Islet of Langerhans (tissue), 1 donor: ENCODE measurements at regions not wholly inside any gene's neighbourhood (a gene's known extent, or its start where the extent isn't known, plus 50 kb on each side); places are given as distances from the start of the nearest gene placed in this dataset.
"Not testable (repeated sequence)": the region's sequence is repeated elsewhere in the genome, so short reads cannot be mapped to it uniquely, and the experiment has no call there.

ENCODE experiments used
- FAIRE-seq: peaks from one replicate; lab custom pipeline; 2011; peaks lifted over from hg19 to GRCh38; lab: Jason Lieb, UNC

DNA sequence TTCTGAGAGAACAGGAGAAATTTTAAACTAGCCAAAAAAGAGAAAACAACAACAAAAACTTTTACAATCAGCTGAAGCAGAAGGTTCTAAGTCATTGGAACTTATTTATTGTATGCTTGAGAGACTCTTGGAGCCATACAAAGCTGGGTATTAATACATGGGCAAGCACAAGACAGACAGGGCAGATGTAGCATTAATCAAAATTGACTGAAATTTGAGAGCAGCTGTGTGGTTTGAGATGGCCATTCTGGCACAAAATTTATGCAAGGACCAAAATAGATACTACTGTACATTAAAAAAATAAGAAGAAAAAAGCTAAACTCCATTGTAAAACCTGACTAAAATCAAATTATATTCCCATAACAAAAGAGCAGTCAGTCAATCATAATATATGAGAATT lies 892.5 kb downstream of the PLA2G4A start:
- no peak for FAIRE-seq

DNA sequence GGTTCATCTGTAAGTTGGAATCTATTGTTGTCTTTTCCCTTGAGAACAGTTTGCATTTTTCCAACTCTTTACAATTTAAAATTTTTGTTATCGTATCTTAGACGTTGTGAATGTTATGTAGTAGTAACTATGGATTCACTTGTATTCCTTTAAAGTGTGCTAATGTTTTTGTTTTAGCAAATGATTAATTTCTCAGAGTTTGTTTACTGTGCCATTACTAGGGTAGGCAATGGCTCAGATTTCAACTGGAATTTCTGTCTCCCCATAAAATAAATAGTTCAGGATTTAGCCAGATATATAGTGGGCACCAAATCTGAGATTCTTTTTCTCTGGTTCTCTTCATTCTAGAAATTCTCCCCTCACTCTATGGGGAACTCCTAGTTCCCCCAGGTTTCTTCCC lies 896.5 kb downstream of the PLA2G4A start:
- FAIRE-seq: no peak

DNA sequence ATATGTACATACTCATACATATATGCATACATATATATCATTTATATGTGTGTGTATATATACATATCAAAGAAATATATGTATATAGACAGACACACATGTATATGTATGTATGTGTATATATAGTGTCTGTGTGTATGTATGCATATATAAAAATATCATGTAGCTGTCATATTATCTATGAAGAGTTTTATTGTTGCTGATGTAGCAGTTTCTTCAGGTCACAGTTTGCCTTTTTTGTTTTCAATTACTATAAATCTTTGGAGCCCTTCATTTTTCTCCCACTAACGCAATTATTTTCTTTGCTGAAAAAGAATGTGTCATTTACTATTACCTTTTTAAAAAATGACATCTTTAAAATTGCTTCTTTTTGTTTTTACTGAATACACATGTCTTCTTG lies 904.5 kb downstream of the PLA2G4A start:
- FAIRE-seq: no peak

DNA sequence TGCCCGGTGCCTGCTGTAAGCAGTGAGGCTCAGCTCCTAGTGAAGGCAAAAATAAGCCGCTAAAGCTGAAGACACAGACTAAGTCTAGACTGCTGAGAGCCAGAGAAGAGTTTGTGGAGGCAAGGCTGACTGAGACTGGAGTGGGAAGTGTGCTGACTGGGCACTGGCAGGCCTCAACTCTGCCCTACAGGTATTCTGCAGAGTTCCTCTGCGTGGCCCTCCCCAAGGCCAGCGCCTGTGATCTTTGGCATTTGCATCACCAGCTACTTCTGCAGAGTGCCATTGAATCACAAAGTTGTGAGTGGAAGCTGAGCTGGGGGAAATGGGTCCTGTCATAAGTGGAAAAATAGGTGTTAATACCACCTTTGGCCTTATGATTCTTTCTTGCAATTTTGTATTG lies 905.7 kb downstream of the PLA2G4A start:
- no peak for FAIRE-seq

DNA sequence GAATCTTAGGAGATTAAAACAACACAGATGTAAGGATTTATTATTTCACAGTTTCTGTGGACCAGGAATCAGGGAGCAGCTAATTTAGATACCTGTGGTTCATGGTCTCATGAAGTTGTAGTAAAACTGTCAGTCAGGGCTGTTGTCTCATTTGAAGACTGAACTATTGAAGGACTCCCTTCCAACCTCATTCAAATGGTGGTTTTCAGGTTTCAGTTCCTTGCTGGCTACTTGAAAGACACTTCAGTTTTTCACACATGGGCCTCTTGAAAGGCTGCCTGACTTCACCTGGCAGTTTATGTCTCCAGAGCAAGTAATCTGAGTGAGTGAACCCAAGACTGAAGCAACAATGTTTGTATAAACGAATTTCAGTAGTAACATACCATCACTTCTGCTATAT lies 915.9 kb downstream of the PLA2G4A start:
- FAIRE-seq: no peak

DNA sequence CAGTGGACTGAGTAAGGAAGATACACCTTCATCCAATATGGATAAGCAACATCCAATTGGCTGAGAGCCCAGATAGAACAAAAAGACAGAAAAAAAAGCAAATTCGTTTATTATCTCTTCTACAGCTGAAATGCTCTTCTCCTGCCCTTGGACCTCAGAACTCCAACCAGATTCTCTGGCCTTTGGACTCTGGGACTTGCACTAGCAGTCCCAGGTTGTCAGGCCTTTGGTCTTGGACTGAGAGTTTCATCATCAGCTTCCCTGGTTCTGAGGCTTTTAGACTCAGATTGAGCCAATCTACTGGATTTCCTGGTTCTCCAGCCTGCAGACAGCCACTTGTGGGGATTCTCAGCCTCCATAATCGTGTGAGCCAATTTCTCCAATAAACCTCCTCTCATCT lies 926.8 kb downstream of the PLA2G4A start:
- FAIRE-seq: no peak

DNA sequence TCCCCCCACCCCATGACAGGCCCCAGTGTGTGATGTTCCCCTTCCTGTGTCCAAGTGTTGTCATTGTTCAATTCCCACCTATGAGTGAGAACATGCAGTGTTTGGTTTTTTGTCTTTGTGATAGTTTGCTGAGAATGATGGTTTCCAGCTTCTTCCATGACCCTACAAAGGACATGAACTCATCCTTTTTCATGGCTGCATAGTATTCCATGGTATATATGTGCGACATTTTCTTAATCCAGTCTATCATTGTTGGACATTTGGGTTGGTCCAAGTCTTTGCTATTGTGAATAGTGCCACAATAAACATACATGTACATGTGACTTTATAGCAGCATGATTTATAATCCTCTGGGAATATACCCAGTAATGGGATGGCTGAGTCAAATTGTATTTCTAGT lies 927.9 kb downstream of the PLA2G4A start:
- not testable (repeated sequence) for FAIRE-seq

DNA sequence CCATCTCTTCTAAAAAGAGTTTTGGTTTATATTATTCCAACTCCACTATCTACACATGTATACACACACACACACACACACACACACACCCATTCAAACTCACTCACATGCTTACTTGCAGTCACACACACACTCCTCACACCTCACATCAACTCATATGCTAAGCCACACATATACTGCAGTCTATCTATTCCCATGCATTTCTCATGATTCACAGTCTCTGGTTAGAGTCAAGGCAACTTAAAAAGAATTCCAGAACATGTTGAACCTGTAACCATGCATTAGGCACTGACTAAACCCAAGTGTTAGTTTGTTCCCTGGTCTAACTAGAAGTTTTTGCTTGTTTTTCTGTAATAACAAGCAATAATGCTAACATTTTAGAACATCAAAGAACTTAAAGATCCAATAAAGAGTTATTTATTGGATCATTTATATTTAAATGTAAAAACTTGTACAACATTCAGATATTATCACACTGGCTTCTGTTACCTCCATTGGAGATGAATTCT lies 931.1 kb downstream of the PLA2G4A start:
- no peak for FAIRE-seq

DNA sequence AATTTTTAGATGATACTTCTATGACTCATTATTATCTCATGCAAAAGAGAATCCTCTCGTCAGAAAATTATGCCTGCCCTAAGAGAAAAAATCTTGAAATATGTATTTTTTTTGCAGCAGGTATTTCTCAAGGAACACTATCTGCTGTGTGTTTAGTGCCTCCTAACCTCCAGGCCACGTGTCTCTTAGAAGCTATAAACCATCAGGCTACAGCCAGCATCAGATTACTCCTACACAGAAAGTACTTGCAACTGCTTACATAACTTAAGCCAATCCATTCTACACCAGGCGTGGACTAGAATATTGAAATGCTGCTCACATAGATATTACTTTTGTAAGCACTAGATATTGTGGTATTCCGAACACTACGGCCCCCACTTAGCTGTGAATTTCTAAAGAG lies 933.4 kb downstream of the PLA2G4A start:
- FAIRE-seq: no peak

DNA sequence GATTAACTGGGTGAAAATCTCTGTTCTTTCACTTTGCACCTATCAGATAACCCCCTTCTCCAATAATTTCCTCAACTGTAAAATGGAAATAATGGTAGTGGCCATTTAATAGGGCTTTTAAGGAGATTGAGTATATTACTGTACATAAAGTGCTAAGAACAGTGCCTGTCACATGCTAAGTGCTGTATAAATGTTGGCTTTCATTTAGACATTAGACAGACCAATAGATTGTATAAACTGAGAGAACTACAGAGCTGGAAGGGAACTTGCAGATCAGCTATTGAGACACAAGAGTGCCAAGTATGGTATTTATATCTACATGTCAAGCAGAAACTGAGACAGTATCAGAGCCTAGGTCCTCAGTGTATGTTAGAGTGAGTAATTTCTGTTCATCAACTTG lies 934.7 kb downstream of the PLA2G4A start:
- FAIRE-seq: no peak

DNA sequence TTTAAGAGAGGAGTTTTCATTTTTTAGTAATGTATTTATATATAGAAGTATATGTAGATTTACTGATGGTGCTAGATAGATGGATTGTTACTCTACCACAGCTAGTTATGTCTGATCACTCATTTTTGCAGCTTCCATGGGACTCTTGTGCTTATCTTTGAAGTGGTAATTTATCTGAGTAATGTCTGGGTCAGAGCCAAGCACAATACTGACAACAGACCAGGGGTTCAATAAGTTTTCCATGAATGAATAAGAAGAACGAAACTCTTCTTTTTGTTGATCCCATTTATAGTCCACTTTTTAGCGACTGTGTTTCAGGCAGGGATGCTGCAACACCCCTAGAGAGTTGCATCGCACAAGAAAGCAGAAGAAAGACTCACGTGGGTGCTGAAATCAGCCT lies 935.2 kb downstream of the PLA2G4A start:
- FAIRE-seq: no peak

DNA sequence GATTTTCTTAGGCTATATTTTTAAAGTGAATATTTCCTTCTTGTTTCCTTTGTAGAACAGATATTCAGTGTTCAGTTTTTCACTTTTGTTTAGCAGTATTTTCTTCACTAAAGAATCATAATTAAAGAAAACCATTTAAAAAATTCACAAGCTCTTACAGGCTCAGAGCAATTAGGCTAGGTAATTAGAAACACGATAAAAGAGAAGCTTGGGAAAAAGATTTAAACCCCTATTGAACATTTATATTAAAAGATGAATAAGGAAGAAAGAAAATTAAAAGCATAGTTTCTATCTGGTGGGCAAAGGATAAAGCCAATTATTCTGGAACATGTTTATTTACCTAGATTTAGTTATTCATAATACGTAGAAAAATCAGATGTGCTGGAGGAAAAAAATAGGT lies 942.6 kb downstream of the PLA2G4A start:
- FAIRE-seq: no peak

DNA sequence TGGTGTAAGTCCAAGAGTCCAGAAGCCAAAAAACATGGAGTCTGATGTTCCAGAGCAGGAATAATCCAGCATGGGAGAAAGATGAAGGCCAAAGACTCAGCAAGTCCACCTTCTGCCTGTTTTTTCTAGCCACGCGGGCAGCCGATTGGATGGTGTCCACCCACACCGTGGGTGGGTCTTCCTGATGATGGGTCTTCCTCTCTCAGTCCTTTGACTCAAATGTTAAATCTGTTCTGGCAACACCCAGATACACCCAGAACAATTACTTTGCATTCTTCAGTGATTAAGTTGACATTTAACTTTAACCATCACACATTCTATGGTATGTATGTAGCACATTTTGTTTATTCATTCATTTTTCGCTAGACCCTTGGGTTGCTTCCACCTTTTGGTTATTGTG lies 944.4 kb downstream of the PLA2G4A start:
- no peak for FAIRE-seq

DNA sequence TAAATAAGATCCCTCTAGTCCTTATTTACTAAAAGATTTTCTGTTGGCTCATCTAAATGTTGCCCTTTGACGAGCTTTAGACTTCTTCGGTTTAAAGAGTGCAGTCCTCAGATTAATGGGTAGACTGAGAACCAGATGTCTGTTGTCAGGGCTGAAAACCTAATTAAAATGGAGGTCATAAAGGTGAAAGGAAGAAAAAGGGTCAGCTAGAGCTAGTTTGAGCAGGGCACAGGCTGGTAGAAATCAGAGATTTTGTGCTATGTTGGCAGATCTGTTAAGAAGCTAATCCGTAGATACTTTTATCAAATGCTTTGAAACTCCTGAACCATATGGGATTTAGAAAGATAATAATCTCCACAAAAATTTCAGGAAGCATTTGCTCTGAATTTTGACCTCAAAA lies 959.0 kb downstream of the PLA2G4A start:
- FAIRE-seq: no peak

DNA sequence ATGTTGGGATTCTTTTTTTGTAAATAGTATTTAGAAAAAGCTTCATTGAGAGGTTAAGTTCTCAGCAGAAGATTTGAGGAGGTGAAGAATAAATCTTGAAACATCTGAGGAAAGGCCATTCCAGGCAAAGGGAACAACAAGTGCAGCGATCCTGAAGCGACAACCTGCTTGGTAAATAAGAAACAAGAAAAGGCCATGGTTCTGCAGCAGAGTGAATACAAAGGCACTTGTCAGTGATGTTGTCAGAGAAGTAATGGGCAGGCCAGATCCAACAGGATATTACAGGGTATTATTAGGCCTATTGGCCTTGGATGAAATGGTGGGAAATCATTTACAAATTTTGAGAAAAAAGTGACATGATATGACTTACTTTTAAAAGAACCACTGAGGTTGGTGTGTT lies 960.0 kb downstream of the PLA2G4A start:
- FAIRE-seq: no peak

DNA sequence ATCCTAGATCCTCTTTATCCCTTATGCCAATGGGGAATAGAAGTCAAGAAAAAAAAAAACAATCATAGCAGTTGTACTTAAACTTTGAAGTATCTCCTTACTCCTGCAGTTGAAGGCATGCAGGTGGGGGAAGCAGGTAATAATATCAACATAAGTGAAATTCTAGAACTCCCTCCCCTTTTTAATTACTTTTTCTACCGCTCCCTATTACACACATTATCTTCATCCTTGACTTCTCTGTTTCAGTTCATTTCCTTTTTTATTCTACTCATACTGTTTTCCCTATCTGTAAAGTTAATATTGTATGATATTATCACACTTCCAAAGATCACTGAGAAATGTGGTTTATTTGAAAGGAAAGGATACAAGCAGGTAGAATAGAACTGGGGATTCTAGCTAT lies 962.0 kb downstream of the PLA2G4A start:
- FAIRE-seq: no peak

DNA sequence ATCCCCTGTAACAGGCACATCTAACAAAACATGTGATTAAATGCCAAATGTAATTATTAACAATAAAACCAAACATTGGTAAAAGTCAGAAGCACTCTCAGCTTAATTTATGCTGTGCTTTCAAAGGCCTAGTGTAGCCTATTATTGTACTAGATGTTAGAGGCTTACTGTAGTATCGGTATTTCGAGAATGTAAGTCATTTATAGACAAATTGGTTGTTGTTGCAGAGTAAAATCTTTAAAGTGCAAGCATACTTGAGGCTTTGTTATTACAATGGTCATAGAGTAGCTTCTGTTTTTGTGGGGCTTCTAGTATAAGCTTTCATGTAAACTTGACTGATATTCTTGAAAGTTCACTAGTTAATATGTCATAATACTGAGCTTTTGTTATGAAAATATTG lies 965.8 kb downstream of the PLA2G4A start:
- FAIRE-seq: no peak

DNA sequence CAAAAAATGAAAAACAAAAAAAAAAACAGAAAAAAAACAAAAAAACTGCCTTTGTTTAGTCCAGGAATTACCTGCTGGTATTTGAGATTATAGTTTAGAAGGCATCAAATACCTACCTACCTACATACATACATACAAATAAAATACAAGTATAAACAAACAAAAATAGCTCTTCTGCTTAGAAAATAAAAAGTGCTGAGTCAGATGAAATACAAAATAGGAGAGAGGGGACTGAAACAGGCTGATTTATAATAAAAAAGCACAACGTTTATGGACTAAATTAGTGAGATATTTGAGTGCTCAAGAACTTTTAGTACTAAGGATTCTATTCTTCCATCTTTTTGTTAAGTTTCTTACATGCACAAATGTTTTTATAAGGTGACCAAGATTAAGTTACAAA lies 980.8 kb downstream of the PLA2G4A start:
- FAIRE-seq: no peak

DNA sequence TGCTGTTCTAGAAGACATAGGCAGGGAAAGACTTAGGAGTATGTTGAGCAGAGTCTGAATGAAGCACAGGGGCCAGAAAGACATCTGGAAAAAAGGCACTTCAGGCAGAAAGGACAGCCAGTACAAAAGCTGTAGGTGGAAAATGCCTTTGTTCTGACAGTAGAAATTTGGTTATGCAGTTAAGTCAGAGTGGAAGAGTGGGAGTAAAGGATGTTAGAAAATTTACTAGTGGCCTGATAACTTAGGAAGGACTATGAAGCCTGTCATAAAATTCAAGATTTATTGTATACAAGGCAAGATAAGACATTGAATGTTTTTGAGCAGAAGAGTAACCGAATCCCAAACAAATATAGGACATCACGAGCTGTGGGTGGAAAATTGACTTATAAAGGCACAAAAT lies 987.9 kb downstream of the PLA2G4A start:
- no peak for FAIRE-seq

DNA sequence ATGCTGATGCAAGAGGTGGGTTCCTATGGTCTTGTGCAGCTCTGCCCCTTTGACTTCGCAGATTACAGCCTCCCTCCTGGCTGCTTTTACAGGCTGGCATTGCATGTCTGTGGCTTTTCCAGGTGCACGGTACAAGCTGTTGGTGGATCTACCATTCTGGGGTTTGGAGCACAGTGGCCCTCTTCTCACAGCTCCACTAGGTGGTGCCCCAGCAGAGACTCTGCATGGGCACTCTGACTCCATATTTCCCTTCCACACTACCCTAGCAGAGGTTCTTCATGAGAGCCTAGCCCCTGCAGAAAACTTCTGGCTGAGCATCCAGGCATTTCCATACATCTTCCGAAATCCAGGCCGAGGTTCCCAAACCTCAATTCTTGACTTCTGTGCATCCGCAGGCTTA lies 989.0 kb downstream of the PLA2G4A start:
- FAIRE-seq: no peak

DNA sequence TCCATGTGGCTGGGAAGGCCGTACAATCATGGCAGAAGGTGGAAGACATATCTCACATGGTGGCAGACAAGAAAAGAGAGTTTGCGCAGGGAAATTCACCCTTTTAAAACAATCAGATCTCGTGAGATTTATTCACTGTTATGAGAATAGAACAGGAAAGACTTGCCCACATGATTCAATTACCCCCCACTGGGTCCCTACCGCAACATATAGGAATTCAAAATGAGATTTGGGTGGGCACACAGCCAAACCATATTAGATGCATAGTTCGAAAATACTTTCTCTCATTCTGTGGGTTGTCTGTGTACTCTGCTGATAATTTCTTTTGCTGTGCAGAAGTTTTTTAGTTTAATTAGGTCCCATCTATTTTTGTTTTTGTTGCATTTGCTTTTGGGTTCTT lies 990.3 kb downstream of the PLA2G4A start:
- FAIRE-seq: no peak

DNA sequence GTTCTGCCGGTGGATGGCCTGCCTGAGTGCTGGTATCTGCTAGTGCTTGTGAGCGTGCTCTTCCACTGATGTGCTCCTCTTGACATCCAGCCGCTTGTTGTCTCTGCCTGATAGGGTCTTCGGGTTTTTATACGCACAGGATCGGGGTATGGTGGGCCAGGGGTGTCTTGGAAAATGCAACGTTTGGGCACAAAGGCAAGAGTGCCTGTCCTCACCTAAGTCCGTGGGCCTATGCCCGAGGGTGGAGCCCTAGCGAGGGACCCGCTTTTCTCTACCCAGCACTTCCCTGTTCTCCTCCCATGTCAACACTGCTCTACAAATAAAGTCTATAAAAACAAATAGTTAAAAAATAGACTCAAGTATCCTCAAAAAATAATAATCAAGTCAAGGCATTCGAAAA lies 1007.8 kb downstream of the PLA2G4A start:
- no peak for FAIRE-seq

DNA sequence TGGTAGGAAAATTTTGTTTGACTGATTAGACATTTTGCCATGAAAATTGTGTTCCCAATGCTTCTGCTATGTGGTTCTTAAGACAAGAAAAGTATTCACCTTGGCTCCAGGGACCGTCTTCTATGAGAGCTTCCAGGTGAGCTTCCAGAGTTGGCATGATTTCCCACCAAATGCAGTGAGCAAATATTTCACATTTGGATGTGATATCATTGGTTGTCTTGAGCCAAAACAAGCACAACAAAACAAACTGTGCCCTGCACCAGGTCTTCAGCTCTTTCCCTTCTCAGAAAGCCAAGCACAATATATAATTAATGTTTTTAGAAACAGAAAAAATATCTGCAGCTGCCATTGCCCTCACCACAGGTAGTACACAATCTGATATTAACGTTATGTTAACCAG lies 1009.0 kb downstream of the PLA2G4A start:
- no peak for FAIRE-seq

DNA sequence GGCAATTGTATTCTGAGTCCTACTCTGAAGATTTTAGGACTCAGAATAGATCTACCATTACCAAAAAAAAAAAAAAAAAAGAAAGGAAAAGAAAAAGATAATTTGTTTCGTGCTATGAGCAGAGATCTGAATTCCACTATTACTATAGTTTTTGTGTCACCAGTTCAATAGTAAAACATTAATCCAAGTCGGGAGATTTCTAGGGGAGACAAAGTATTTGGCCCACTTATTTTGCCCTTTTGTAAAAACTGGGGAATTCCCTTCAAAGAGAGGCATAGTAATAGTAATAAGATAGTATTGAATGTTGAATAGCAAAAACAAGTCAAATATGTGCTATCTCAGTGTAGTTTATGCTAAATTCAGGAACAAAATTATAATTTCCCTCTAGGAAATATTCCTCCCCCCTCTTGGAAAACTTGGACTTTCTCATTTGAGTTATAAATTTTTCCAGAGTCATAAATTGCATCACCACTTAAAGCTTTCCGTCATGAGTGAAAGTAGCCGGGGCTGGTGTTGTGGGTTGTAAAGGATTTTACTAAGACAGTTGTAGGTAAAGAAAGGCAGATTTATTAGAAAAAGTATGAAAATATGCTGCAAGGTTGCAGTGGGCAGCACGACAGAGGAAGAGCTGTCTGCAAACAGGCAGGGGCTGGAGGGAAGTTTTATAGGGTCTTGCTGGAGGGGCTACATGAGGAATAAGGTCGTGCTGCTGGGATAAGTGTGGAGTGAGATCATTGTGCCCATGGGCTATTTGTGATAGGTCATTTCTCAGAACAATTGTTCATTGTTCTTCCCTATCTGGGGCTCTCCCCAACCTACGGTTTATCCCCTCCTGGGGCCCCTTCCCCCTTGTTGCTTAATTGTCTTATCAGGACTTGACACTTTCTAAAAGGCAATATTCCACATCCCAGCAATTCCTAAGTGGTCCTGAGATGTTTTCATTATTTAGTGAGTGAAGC lies 1009.9 kb downstream of the PLA2G4A start:
- no peak for FAIRE-seq
